Fibroblast of mammary gland (primary cell): ENCODE measurements at regions not wholly inside any gene's neighbourhood (a gene's known extent, or its start where the extent isn't known, plus 50 kb on each side); places are given as distances from the start of the nearest gene placed in this dataset.
A peak's percentile ranks its signal among the peaks of the same experiment; 100 is the strongest.
"Not testable (repeated sequence)": the region's sequence is repeated elsewhere in the genome, so short reads cannot be mapped to it uniquely, and the experiment has no call there.

Experiments used
- DNase-seq: peaks from one replicate; pipeline ENCODE4 v3.0.0-alpha.2; 2010; ENCODE audit warnings: low read depth
- H3K4me3 ChIP-seq: 2 replicates; pipeline ENCODE4 v1.5.1; 2011; ENCODE audit warnings: low read depth, mild to moderate bottlenecking, low read length, moderate library complexity; ENCODE audit not compliant: control insufficient read depth
- CTCF ChIP-seq: conservative IDR thresholded peaks from 2 replicates; pipeline ENCODE4 v1.5.1; 2011; ENCODE audit warnings: low read depth, low read length, inconsistent platforms; ENCODE audit not compliant: control insufficient read depth, insufficient read depth

GRCh38 chr2:242060212-242060835 is 190.8 kb downstream of the RTP5 start:
- H3K4me3 ChIP-seq: no peak overlapping the region
- peak; percentile 83 for DNase-seq
- TF ChIP-seq CTCF: no peak

- not testable (repeated sequence) for DNase-seq, H3K4me3 ChIP-seq
Measured at GRCh38 chr2:242061930-242062329, 192.4 kb downstream of the RTP5 start.

- DNase-seq: no peak
- no peak for TF ChIP-seq CTCF
- H3K4me3 ChIP-seq: no peak overlapping the region
Measured at GRCh38 chr2:242063436-242063835, 193.9 kb downstream of the RTP5 start.

GRCh38 chr2:242063850-242064249 is 194.3 kb downstream of the RTP5 start:
- DNase-seq: no peak
- H3K4me3 ChIP-seq: no peak overlapping the region
- no peak for TF ChIP-seq CTCF

GRCh38 chr2:242064364-242065250 is 195.1 kb downstream of the RTP5 start:
- TF ChIP-seq CTCF: no peak

GRCh38 chr2:242065426-242065825 is 195.9 kb downstream of the RTP5 start:
- no peak for DNase-seq
- H3K4me3 ChIP-seq: no peak overlapping the region
- no peak for TF ChIP-seq CTCF

More at GRCh38 chr2:242064364-242065250, 195.1 kb downstream of the RTP5 start:
- no peak for DNase-seq
- H3K4me3 ChIP-seq: no peak overlapping the region

GRCh38 chr2:242069018-242069417 is 199.5 kb downstream of the RTP5 start:
- no peak for DNase-seq
- no peak for TF ChIP-seq CTCF
- no peak overlapping the region for H3K4me3 ChIP-seq

- peak; percentile 68 for DNase-seq
- H3K4me3 ChIP-seq: not testable (repeated sequence)
Measured at GRCh38 chr2:242069938-242070395, 200.4 kb downstream of the RTP5 start.

- H3K4me3 ChIP-seq, DNase-seq: not testable (repeated sequence)
Measured at GRCh38 chr2:242070726-242071125, 201.2 kb downstream of the RTP5 start.

- H3K4me3 ChIP-seq, DNase-seq: not testable (repeated sequence)
Measured at GRCh38 chr2:242071377-242071776, 201.8 kb downstream of the RTP5 start.
